ENCODE measurements at regions not wholly inside any gene's neighbourhood (a gene's known extent, or its start where the extent isn't known, plus 50 kb on each side); places are given as distances from the start of the nearest gene placed in this dataset.

- no peak for DNase-seq
- intact Hi-C loops (cut with DNase I) = loop anchor here (10.0 kb wide), 1 partner anchor 505 kb away; no protein-coding TSS in a partner anchor
- Histone ChIP-seq H3K4me3 (no peak overlapping the region), H3K4me1 (no peaks in the 10 kb centered on the region), H3K27ac (no peak overlapping the region), H3K27me3 (peaks cover 0 to 69% (median 0%) of the 10 kb centered on the region in 4 donors), H3K9me3 (no peaks in the 10 kb centered on the region), H3K36me3 (no peaks in the 10 kb centered on the region)
- WGBS, 2 donors = 79 to 83% methylated on average over 5 to 6 of the region's 7 CpGs
- TF ChIP-seq CTCF (IDR thresholded peaks at IDR 0.05) = no peak
- TF ChIP-seq POLR2A (IDR thresholded peaks at IDR 0.05) = no peak
These were observed 116.2 kb upstream of the GPR26 start for GRCh38 chr10:123549761-123550454.

- no peak for DNase-seq
- intact Hi-C loops (cut with DNase I) = loop anchor here (10.0 kb wide), 1 partner anchor 506 kb away; no protein-coding TSS in a partner anchor
- TF ChIP-seq POLR2A (IDR thresholded peaks at IDR 0.05) (no peak), CTCF (IDR thresholded peaks at IDR 0.05) (no peak)
These were observed 115.5 kb upstream of the GPR26 start for GRCh38 chr10:123550675-123551096.

GRCh38 chr10:123551259-123551658 lies 114.9 kb upstream of the GPR26 start:
- intact Hi-C loops (cut with DNase I) = loop anchor here (10.0 kb wide), 1 partner anchor 506 kb away; no protein-coding TSS in a partner anchor
- DNase-seq = no peak
- peaks cover 0 to 81% (median 0%) of the 10 kb centered on the region in 4 donors for H3K27me3 ChIP-seq

More at GRCh38 chr10:123550675-123551096, 115.5 kb upstream of the GPR26 start:
- H3K27ac ChIP-seq = no peak overlapping the region
- 46% methylated on average over 6 to 7 of the region's 9 CpGs for WGBS, 2 donors
- no peaks in the 10 kb centered on the region for H3K9me3 ChIP-seq
- H3K4me1 ChIP-seq = no peaks in the 10 kb centered on the region
- peaks cover 0 to 75% (median 0%) of the 10 kb centered on the region in 4 donors for H3K27me3 ChIP-seq
- no peak overlapping the region for H3K4me3 ChIP-seq
- H3K36me3 ChIP-seq = no peaks in the 10 kb centered on the region

GRCh38 chr10:123552760-123553554 lies 113.2 kb upstream of the GPR26 start:
- TF ChIP-seq POLR2A (IDR thresholded peaks at IDR 0.05) (no peak), CTCF (IDR thresholded peaks at IDR 0.05) (no peak)
- no peaks in the 10 kb centered on the region for H3K9me3 ChIP-seq
- peaks cover 0 to 86% (median 0%) of the 10 kb centered on the region in 4 donors for H3K27me3 ChIP-seq
- WGBS, 2 donors = 53 to 77% methylated on average over 5 to 7 of the region's 11 CpGs
- no peaks in the 10 kb centered on the region for H3K36me3 ChIP-seq
- no peak overlapping the region for H3K27ac ChIP-seq
- no peak overlapping the region for H3K4me3 ChIP-seq
- intact Hi-C loops (cut with DNase I) = loop anchor here (10.0 kb wide), 1 partner anchor 508 kb away; no protein-coding TSS in a partner anchor
- H3K4me1 ChIP-seq = no peaks in the 10 kb centered on the region
- no peak for DNase-seq

More at GRCh38 chr10:123551259-123551658, 114.9 kb upstream of the GPR26 start:
- H3K9me3 ChIP-seq = no peaks in the 10 kb centered on the region
- 74 to 81% methylated on average over 7 of the region's 7 CpGs for WGBS, 2 donors
- no peak overlapping the region for H3K27ac ChIP-seq
- no peaks in the 10 kb centered on the region for H3K4me1 ChIP-seq
- H3K4me3 ChIP-seq = no peak overlapping the region
- no peak for TF ChIP-seq CTCF (IDR thresholded peaks at IDR 0.05)
- TF ChIP-seq POLR2A (IDR thresholded peaks at IDR 0.05) = no peak
- H3K36me3 ChIP-seq = no peaks in the 10 kb centered on the region

Measured in esophagus squamous epithelium (tissue), 5 donors.